Type B pancreatic cell (in vitro differentiated cells): ENCODE measurements at regions not wholly inside any gene's neighbourhood (a gene's known extent, or its start where the extent isn't known, plus 50 kb on each side); places are given as distances from the start of the nearest gene placed in this dataset.

Experiments used
- DNase-seq: peaks from one replicate; pipeline ENCODE4 v3.0.0; 2021; ENCODE audit warnings: mixed read lengths; ENCODE audit not compliant: unreplicated experiment; ENCODE audit errors: extremely low spot score
- H3K27ac Mint-ChIP-seq: 2 replicates; pipeline ENCODE4 v1.8.0; 2021; ENCODE audit warnings: mild to moderate bottlenecking, mixed read lengths
- H3K27me3 Mint-ChIP-seq: 2 replicates; pipeline ENCODE4 v1.8.0; 2021; ENCODE audit warnings: mixed read lengths
- H3K36me3 Mint-ChIP-seq: 2 replicates; pipeline ENCODE4 v1.8.0; 2021; ENCODE audit warnings: mixed read lengths
- H3K4me1 Mint-ChIP-seq: one replicate; pipeline ENCODE4 v1.8.0; 2021; ENCODE audit warnings: mixed read lengths; ENCODE audit not compliant: unreplicated experiment
- H3K4me3 Mint-ChIP-seq: 2 replicates; pipeline ENCODE4 v1.8.0; 2021; ENCODE audit warnings: mild to moderate bottlenecking, mixed read lengths
- H3K9me3 Mint-ChIP-seq: 2 replicates; pipeline ENCODE4 v1.8.0; 2021; ENCODE audit warnings: mixed read lengths
- CTCF ChIP-seq: fragments of 200-600 bp; sonication (generic); conservative IDR thresholded peaks from 2 replicates; pipeline ENCODE4 v1.5.0; 2021; ENCODE audit warnings: antibody characterized with exemption, mild to moderate bottlenecking

GRCh38 chr7:115533785-115534184 lies 496.8 kb downstream of the TFEC start:
- no peak for TF ChIP-seq CTCF

GRCh38 chr7:115526278-115526677 lies 504.3 kb downstream of the TFEC start:
- Mint-ChIP-seq H3K4me3 (no peak overlapping the region), H3K27me3 (no peaks in the 10 kb centered on the region), H3K4me1 (no peaks in the 10 kb centered on the region), H3K36me3 (no peaks in the 10 kb centered on the region), H3K9me3 (peaks cover 13% of the 10 kb centered on the region), H3K27ac (no peak overlapping the region)
- no peak for TF ChIP-seq CTCF
- DNase-seq: no peak

More at GRCh38 chr7:115533785-115534184, 496.8 kb downstream of the TFEC start:
- H3K27ac Mint-ChIP-seq: no peak overlapping the region
- no peak overlapping the region for H3K4me3 Mint-ChIP-seq
- no peak for DNase-seq
- no peaks in the 10 kb centered on the region for H3K4me1 Mint-ChIP-seq
- no peaks in the 10 kb centered on the region for H3K27me3 Mint-ChIP-seq
- no peaks in the 10 kb centered on the region for H3K36me3 Mint-ChIP-seq
- H3K9me3 Mint-ChIP-seq: no peaks in the 10 kb centered on the region

GRCh38 chr7:115522174-115522573 lies 508.4 kb downstream of the TFEC start:
- no peak for TF ChIP-seq CTCF
- Mint-ChIP-seq H3K4me3 (no peak overlapping the region), H3K27me3 (no peaks in the 10 kb centered on the region), H3K4me1 (no peaks in the 10 kb centered on the region), H3K27ac (no peak overlapping the region), H3K36me3 (no peaks in the 10 kb centered on the region), H3K9me3 (peaks cover 18% of the 10 kb centered on the region)
- no peak for DNase-seq

GRCh38 chr7:115516341-115516740 lies 514.2 kb downstream of the TFEC start:
- Mint-ChIP-seq H3K4me1 (no peaks in the 10 kb centered on the region), H3K27me3 (no peaks in the 10 kb centered on the region), H3K27ac (no peak overlapping the region), H3K9me3 (peaks cover 6% of the 10 kb centered on the region), H3K4me3 (no peak overlapping the region), H3K36me3 (no peaks in the 10 kb centered on the region)
- DNase-seq: no peak
- no peak for TF ChIP-seq CTCF

- H3K27me3 Mint-ChIP-seq: peaks cover 5% of the 10 kb centered on the region
- H3K9me3 Mint-ChIP-seq: no peaks in the 10 kb centered on the region
- H3K36me3 Mint-ChIP-seq: no peaks in the 10 kb centered on the region
- no peak overlapping the region for H3K27ac Mint-ChIP-seq
- no peaks in the 10 kb centered on the region for H3K4me1 Mint-ChIP-seq
- TF ChIP-seq CTCF: no peak
- no peak overlapping the region for H3K4me3 Mint-ChIP-seq
- no peak for DNase-seq
These were observed 519.2 kb downstream of the TFEC start for GRCh38 chr7:115511330-115511729.

- DNase-seq: no peak
- H3K36me3 Mint-ChIP-seq: no peaks in the 10 kb centered on the region
- no peak overlapping the region for H3K27ac Mint-ChIP-seq
- no peaks in the 10 kb centered on the region for H3K9me3 Mint-ChIP-seq
- no peak overlapping the region for H3K4me3 Mint-ChIP-seq
- no peaks in the 10 kb centered on the region for H3K4me1 Mint-ChIP-seq
- H3K27me3 Mint-ChIP-seq: peaks cover 5% of the 10 kb centered on the region
- no peak for TF ChIP-seq CTCF
These were observed 525.4 kb downstream of the TFEC start for GRCh38 chr7:115505136-115505535.
